HFF-Myc (cell line): ENCODE measurements at regions not wholly inside any gene's neighbourhood (a gene's known extent, or its start where the extent isn't known, plus 50 kb on each side); places are given as distances from the start of the nearest gene placed in this dataset.

Experiments
- DNase-seq: peaks from one replicate; pipeline ENCODE4 v3.0.0-alpha.2; 2011; ENCODE audit warnings: low read depth; ENCODE audit errors: extremely low read depth
- H3K4me3 ChIP-seq: replicated peaks from 2 replicates; pipeline ENCODE4 v1.5.1; 2011; ENCODE audit warnings: low read depth, mild to moderate bottlenecking, control low read depth, low read length
- CTCF ChIP-seq: IDR thresholded peaks from 2 replicates; pipeline ENCODE4 v1.5.1; 2012; ENCODE audit warnings: mild to moderate bottlenecking, low read depth, low read length, control low read depth; ENCODE audit errors: missing control alignments

- no peak overlapping the region for H3K4me3 ChIP-seq
- no peak for DNase-seq
- no peak for TF ChIP-seq CTCF
Observed at GRCh38 chr14:85974602-85975001, 444.7 kb downstream of the FLRT2 start.

- DNase-seq: no peak
- H3K4me3 ChIP-seq: no peak overlapping the region
- no peak for TF ChIP-seq CTCF
Observed at GRCh38 chr14:85963486-85963885, 433.5 kb downstream of the FLRT2 start.

- no peak overlapping the region for H3K4me3 ChIP-seq
- no peak for TF ChIP-seq CTCF
- DNase-seq: no peak
Observed at GRCh38 chr14:85960756-85961155, 430.8 kb downstream of the FLRT2 start.

DNA sequence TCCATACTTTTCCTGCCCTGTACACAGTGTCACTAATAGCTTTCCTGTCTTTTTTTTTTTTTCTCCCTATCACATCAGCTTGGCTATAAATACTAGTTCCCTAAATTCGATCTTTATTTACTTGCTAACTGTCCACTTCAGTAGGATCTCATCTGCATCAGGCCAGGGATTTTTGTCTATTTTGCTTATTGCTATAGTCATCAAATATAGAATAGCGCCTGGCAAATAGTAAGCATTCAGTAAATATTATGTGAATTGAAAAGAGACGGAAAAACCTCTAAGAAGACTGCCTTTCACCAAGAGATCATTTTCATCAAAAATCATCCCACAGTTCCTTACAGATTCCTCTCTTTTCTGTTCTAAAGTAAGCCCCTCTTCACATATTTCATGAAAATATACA is 429.1 kb downstream of the FLRT2 start:
- H3K4me3 ChIP-seq: no peak overlapping the region
- DNase-seq: no peak
- no peak for TF ChIP-seq CTCF

- no peak overlapping the region for H3K4me3 ChIP-seq
- no peak for DNase-seq
Observed at GRCh38 chr14:85958069-85958468, 428.1 kb downstream of the FLRT2 start.

GRCh38 chr14:85953265-85953664 is 423.3 kb downstream of the FLRT2 start:
- no peak for TF ChIP-seq CTCF
- no peak overlapping the region for H3K4me3 ChIP-seq
- DNase-seq: no peak

More at GRCh38 chr14:85958069-85958468, 428.1 kb downstream of the FLRT2 start:
- no peak for TF ChIP-seq CTCF

- no peak for DNase-seq
- no peak overlapping the region for H3K4me3 ChIP-seq
- TF ChIP-seq CTCF: no peak
Observed at GRCh38 chr14:85948153-85948552, 418.2 kb downstream of the FLRT2 start.
